Spleen (tissue), 7 donors: ENCODE measurements at regions not wholly inside any gene's neighbourhood (a gene's known extent, or its start where the extent isn't known, plus 50 kb on each side); places are given as distances from the start of the nearest gene placed in this dataset.

Experiments used
- CTCF ChIP-seq, 11 experiments: fragments of 200-600 bp in 7 of 11; fragments of 450-650 bp in 4 of 11; sonication (generic) in 4 of 11; IDR thresholded peaks in 8 of 11; conservative IDR thresholded peaks in 3 of 11; 1 replicate in 7 of 11; 2 replicates in 4 of 11; pipeline versions ENCODE4 v1.4.0 to v1.8.0; 2016 to 2021; ENCODE audit warnings: antibody characterized with exemption in 11 of 11, inconsistent platforms in 4 of 11, mild to moderate bottlenecking in 1 of 11
- POLR2AphosphoS5 ChIP-seq, 3 donors: sonication (generic); formaldehyde crosslinking; IDR thresholded peaks; one replicate each; pipeline ENCODE4 v1.5.1; 2017; ENCODE audit warnings: antibody characterized with exemption in 3 of 3
- donor health status: DM: no; HTN: no; CAD: no; lungs with moderate emphysema.
- donor health status: DM: no; HTN: no; CAD: no.
- donor health status: DM: no; HTN: no; CAD: no.

DNA sequence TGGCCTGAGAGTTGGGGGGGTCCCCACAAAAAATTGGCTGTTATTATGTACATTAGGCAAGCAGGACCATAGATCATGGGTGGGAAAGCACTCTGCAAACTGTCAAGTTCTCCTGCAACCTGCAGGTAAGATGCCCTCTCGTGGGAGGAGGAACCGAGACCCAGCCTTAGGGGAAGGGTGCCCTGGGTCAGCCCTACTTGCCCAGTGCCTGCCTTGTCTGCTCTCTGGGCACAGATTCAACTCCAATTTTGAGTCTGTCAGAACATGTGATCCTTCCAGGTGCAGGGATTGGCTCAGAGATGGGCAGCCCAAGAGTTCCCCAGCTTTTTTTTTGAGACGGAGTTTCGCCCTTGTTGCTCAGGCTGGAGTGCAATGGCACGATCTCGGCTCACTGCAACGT lies 99.2 kb downstream of the PLXNA1 start:
- TF ChIP-seq POLR2AphosphoS5 (IDR thresholded peaks at IDR 0.05), result no peak
- no peak for TF ChIP-seq CTCF (IDR thresholded peaks at IDR 0.05 in 8 of 11, conservative IDR thresholded peaks at IDR 0.05 in 3 of 11)
